ENCODE measurements at regions not wholly inside any gene's neighbourhood (a gene's known extent, or its start where the extent isn't known, plus 50 kb on each side); places are given as distances from the start of the nearest gene placed in this dataset.
"Not testable (repeated sequence)": the region's sequence is repeated elsewhere in the genome, so short reads cannot be mapped to it uniquely, and the experiment has no call there.

- DNase-seq; H3K4me3 Mint-ChIP-seq (ENCODE audit: unreplicated experiment); H3K36me3 Mint-ChIP-seq (ENCODE audit: unreplicated experiment); H3K27ac Mint-ChIP-seq (ENCODE audit: unreplicated experiment); H3K9me3 Mint-ChIP-seq (ENCODE audit: unreplicated experiment); H3K27me3 Mint-ChIP-seq (ENCODE audit: unreplicated experiment); H3K4me1 Mint-ChIP-seq (ENCODE audit: low read depth, unreplicated experiment): not testable (repeated sequence)
These were observed 101.0 kb downstream of the SMC2 start for GRCh38 chr9:104195142-104195541.

- TF ChIP-seq CTCF (IDR thresholded peaks at IDR 0.05; ENCODE audit: partially characterized antibody, unreplicated experiment), result no peak
- no peaks in the 10 kb centered on the region for H3K4me1 Mint-ChIP-seq (ENCODE audit: low read depth, unreplicated experiment)
- no peak for DNase-seq
- H3K9me3 Mint-ChIP-seq (ENCODE audit: unreplicated experiment), result peaks cover 2% of the 10 kb centered on the region
- peaks cover under 1% of the 10 kb centered on the region for H3K36me3 Mint-ChIP-seq (ENCODE audit: unreplicated experiment)
- H3K27ac Mint-ChIP-seq (ENCODE audit: unreplicated experiment), result no peak overlapping the region
- H3K27me3 Mint-ChIP-seq (ENCODE audit: unreplicated experiment), result no peaks in the 10 kb centered on the region
- no peak overlapping the region for H3K4me3 Mint-ChIP-seq (ENCODE audit: unreplicated experiment)
These were observed 106.4 kb downstream of the SMC2 start for GRCh38 chr9:104200456-104200994.

- no peak for DNase-seq
- no peaks in the 10 kb centered on the region for H3K27me3 Mint-ChIP-seq (ENCODE audit: unreplicated experiment)
- peaks cover 5% of the 10 kb centered on the region for H3K4me1 Mint-ChIP-seq (ENCODE audit: low read depth, unreplicated experiment)
- peaks cover 2% of the 10 kb centered on the region for H3K9me3 Mint-ChIP-seq (ENCODE audit: unreplicated experiment)
- H3K27ac Mint-ChIP-seq (ENCODE audit: unreplicated experiment), result no peak overlapping the region
- H3K4me3 Mint-ChIP-seq (ENCODE audit: unreplicated experiment), result no peak overlapping the region
- H3K36me3 Mint-ChIP-seq (ENCODE audit: unreplicated experiment), result no peaks in the 10 kb centered on the region
- no peak for TF ChIP-seq CTCF (IDR thresholded peaks at IDR 0.05; ENCODE audit: partially characterized antibody, unreplicated experiment)
These were observed 112.7 kb downstream of the SMC2 start for GRCh38 chr9:104206766-104207165.

DNA sequence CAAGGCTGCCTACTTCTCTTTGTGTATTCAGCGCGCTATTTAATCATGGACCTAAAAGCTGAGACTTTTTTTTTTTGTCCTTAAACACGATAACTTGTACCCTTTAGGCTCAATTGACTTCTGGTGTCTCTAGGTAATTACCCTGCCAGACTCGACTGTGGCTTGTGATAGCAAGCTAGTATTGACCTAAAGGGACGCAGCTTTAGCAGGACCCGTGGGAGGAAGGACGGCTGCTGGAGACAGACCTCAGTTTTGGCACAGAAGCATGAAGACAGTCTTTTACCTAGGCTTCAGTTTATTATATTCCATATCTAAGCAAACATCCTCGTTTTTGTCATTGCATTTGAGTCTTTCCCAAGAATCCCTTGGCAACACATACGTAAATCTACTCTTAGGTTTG is 115.3 kb downstream of the SMC2 start:
- Mint-ChIP-seq H3K27me3 (ENCODE audit: unreplicated experiment) (no peaks in the 10 kb centered on the region), H3K27ac (ENCODE audit: unreplicated experiment) (peak overlapping the region; percentile 80), H3K4me1 (ENCODE audit: low read depth, unreplicated experiment) (peaks cover 5% of the 10 kb centered on the region), H3K36me3 (ENCODE audit: unreplicated experiment) (no peaks in the 10 kb centered on the region), H3K4me3 (ENCODE audit: unreplicated experiment) (no peak overlapping the region), H3K9me3 (ENCODE audit: unreplicated experiment) (peaks cover 2% of the 10 kb centered on the region)
- no peak for TF ChIP-seq CTCF (IDR thresholded peaks at IDR 0.05; ENCODE audit: partially characterized antibody, unreplicated experiment)
- DNase-seq, result peak; percentile 30

- TF ChIP-seq CTCF (IDR thresholded peaks at IDR 0.05; ENCODE audit: partially characterized antibody, unreplicated experiment), result no peak
- Mint-ChIP-seq H3K27ac (ENCODE audit: unreplicated experiment) (no peak overlapping the region), H3K36me3 (ENCODE audit: unreplicated experiment) (no peaks in the 10 kb centered on the region)
These were observed 133.0 kb downstream of the SMC2 start for GRCh38 chr9:104227108-104227507.

More at GRCh38 chr9:104227108-104227507, 133.0 kb downstream of the SMC2 start:
- H3K4me1 Mint-ChIP-seq (ENCODE audit: low read depth, unreplicated experiment), result no peaks in the 10 kb centered on the region
- no peak for DNase-seq
- H3K9me3 Mint-ChIP-seq (ENCODE audit: unreplicated experiment), result no peaks in the 10 kb centered on the region
- H3K27me3 Mint-ChIP-seq (ENCODE audit: unreplicated experiment), result no peaks in the 10 kb centered on the region
- H3K4me3 Mint-ChIP-seq (ENCODE audit: unreplicated experiment), result no peak overlapping the region
